Activated naive CD8-positive, alpha-beta T cell treated with anti-CD3 and anti-CD28 coated beads, Interleukin-2, amount 10 ng/mL, durations not matched to agents 7 days and 5 days (primary cell): ENCODE measurements at regions not wholly inside any gene's neighbourhood (a gene's known extent, or its start where the extent isn't known, plus 50 kb on each side); places are given as distances from the start of the nearest gene placed in this dataset.

ENCODE experiments used
- ATAC-seq: fragments of 150-1000 bp; cut with Tn5 transposase; one replicate; pipeline ENCODE4 v1.10.0; 2021; ENCODE audit warnings: low read depth, moderate library complexity
- POLR2A ChIA-PET: fragments of 350-600 bp; sonication (Branson Sonifier 250); formaldehyde crosslinking; loops from one replicate; lab custom pipeline; 2021; ENCODE audit warnings: antibody characterized with exemption; lab: Charles Lee
- DNase-seq: peaks from one replicate; pipeline ENCODE4 v3.0.0; 2021
- H3K27ac Mint-ChIP-seq: one replicate; pipeline ENCODE4 v1.8.0; 2022; ENCODE audit warnings: mild to moderate bottlenecking, mixed read lengths
- H3K27me3 Mint-ChIP-seq: one replicate; pipeline ENCODE4 v1.8.0; 2022; ENCODE audit warnings: mild to moderate bottlenecking, moderate library complexity, mixed read lengths
- H3K36me3 Mint-ChIP-seq: one replicate; pipeline ENCODE4 v1.8.0; 2021; ENCODE audit warnings: mild to moderate bottlenecking, mixed read lengths
- H3K4me1 Mint-ChIP-seq: one replicate; pipeline ENCODE4 v1.8.0; 2021; ENCODE audit warnings: mixed read lengths
- H3K4me3 Mint-ChIP-seq: one replicate; pipeline ENCODE4 v1.8.0; 2022; ENCODE audit warnings: mild to moderate bottlenecking, moderate library complexity, mixed read lengths
- H3K9me3 Mint-ChIP-seq: one replicate; pipeline ENCODE4 v1.8.0; 2021; ENCODE audit warnings: mixed read lengths

DNA sequence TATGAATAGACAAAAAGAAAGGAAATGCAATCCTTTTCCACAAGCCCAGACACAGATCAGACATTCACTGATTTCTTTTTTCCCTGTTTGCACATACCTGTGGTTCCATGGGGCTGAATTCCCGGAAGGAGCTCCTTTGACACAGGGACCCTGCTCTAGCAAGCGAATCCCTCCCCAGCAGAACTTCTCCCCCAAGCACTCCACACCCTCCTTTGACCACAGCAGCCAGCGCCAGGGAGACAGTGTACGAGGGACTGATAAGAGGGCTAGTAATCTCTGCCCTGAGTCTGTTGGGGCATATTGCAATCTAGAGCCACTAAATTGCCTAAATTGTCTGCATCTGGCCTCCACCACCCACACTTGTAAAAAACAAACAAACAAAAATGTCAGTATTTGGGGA is 83.4 kb upstream of the NTF3 start:
- Mint-ChIP-seq H3K36me3 (no peaks in the 10 kb centered on the region), H3K9me3 (no peaks in the 10 kb centered on the region), H3K27me3 (peaks cover 6% of the 10 kb centered on the region), H3K4me3 (no peak overlapping the region), H3K4me1 (no peaks in the 10 kb centered on the region), H3K27ac (no peak overlapping the region)
- ATAC-seq: no peak
- no peak for DNase-seq
- POLR2A ChIA-PET: no interaction called here

DNA sequence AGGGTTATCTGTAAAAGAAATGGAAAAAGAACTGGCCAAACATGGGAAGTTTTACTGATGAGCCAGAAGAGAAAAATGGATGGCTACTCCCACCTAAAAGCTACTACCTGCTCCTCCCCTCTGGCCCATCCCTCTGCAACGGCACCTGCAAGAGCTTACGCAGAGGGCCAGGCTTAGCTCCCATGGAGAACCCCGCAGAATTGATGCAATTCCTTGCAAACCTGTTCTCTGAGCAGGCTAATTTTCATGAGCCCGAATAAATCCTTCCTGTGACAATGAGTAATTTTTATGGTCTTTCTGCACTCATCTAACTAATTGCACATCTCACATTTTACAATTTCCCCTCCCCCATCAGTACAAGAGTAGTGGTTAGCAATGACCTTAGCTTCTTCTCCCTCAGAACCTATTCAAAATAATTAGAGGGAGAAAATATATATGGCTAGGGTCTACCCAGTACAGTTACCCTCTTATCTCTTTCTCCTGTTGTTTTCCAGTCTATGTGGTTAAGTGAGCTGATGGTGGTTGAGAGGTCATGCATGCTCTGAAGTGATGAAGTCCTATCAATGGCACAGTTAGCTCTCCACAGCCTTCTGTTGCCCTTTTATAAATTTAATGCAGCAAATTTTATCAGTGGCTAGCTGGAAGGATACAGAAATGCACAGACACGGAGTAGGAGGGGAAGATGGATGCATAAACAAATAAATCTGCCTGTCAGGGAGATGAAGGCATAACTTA is 67.7 kb upstream of the NTF3 start:
- no peak overlapping the region for H3K4me3 Mint-ChIP-seq
- H3K36me3 Mint-ChIP-seq: no peaks in the 10 kb centered on the region
- H3K27ac Mint-ChIP-seq: no peak overlapping the region
- DNase-seq (no peak), ATAC-seq (no peak)
- no peaks in the 10 kb centered on the region for H3K4me1 Mint-ChIP-seq
- POLR2A ChIA-PET: no interaction called here
- peaks cover 5% of the 10 kb centered on the region for H3K27me3 Mint-ChIP-seq
- no peaks in the 10 kb centered on the region for H3K9me3 Mint-ChIP-seq

DNA sequence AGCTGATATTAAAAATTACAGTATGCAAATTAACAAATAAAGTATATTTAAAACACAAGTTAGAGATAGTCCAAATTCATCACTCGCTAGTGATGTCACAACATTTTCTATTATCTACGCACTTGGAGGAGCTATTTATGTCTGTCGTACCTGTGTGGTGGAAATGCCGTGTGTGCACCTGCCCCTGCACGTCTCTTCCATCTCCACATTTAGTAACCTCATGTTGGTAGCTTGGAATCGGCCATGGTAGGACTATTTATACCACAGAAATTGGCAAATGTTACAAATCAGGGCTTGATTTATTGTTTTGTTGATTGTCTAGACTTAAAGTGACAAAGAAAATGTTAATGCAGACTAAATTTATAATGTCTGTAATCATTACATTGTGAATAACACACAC is 62.6 kb upstream of the NTF3 start:
- Mint-ChIP-seq H3K27me3 (peaks cover 3% of the 10 kb centered on the region), H3K27ac (no peak overlapping the region), H3K4me1 (no peaks in the 10 kb centered on the region), H3K4me3 (no peak overlapping the region), H3K36me3 (no peaks in the 10 kb centered on the region), H3K9me3 (no peaks in the 10 kb centered on the region)
- POLR2A ChIA-PET: no interaction called here
- DNase-seq (no peak), ATAC-seq (no peak)

DNA sequence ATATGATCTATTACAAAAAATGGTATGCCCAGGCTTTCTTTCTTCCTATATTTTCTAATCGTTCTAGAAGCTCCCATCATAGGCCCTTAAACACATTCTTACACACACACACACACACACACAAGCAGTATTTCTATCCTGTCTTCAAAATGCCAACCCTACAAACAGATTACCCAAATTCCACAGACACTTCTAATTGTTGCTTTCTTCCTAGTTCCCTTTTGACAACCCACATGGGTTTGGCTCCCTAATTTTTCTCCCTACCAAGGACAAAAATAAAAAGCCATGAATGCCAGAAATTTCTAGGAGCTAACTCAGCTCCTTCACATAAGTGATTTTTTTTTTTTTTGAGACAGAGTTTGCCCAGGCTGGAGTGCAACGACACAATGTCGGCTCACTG is 60.3 kb upstream of the NTF3 start:
- Mint-ChIP-seq H3K27ac (no peak overlapping the region), H3K36me3 (no peaks in the 10 kb centered on the region), H3K27me3 (peaks cover 3% of the 10 kb centered on the region), H3K9me3 (no peaks in the 10 kb centered on the region), H3K4me3 (no peak overlapping the region), H3K4me1 (no peaks in the 10 kb centered on the region)
- DNase-seq: no peak
- no peak for ATAC-seq
- POLR2A ChIA-PET: no interaction called here

DNA sequence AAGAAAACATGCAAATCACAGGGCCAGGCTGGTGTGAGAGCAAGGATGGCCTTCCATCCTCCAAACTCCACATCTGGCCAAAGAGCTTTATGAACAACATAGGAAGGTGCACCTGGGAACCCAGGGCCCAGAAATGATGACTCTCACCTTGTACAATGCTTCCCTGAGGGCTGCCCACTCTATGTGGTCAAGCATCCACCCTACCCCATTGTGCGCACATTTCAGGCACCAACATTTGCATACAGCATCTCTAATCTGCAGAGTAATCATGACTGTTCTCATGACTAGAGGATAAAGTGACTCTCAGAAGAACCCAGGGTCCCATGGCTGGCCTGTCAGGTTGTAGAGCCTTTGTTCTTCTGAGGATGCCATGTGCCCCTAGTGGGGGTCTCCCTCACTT is 57.2 kb upstream of the NTF3 start:
- no peak overlapping the region for H3K27ac Mint-ChIP-seq
- DNase-seq: no peak
- POLR2A ChIA-PET: no interaction called here
- no peak overlapping the region for H3K4me3 Mint-ChIP-seq
- peaks cover 3% of the 10 kb centered on the region for H3K27me3 Mint-ChIP-seq
- no peaks in the 10 kb centered on the region for H3K4me1 Mint-ChIP-seq
- H3K36me3 Mint-ChIP-seq: no peaks in the 10 kb centered on the region
- H3K9me3 Mint-ChIP-seq: no peaks in the 10 kb centered on the region
- no peak for ATAC-seq

DNA sequence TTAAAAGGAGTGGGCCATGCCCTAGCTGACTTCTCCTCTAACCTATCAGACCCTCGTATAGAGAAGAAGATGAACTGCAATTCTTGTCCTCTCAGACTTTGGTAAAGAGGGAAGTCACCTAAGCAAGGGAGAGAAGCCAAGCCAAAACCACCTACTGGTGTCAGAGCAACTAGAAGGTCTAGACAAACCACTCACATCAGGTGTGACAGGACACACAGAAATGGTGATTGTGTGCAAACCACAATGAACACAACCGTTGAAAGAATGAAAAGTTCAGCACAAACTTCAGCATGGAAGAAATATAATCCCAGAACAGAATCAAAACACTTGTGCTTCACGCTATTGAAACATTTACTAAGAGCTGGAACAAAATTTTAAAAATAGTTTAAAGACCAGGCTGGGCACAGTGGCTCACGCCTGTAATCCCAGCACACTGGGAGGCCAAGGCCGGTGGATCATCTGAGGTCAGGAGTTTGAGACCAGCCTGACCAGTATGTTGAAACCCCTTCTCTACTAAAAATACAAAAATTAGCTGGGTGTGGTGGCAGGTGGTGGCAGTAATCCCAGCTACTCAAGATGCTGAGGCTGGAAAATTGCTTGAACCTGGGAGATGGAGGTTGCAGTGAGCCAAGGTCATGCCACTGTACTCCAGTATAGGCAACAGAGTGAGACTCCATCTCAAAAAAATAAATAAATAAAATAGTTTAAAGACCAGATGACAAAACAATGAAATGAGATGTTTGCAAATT is 56.2 kb upstream of the NTF3 start:
- Mint-ChIP-seq H3K27ac (no peak overlapping the region), H3K36me3 (no peaks in the 10 kb centered on the region), H3K4me1 (no peaks in the 10 kb centered on the region), H3K9me3 (no peaks in the 10 kb centered on the region), H3K4me3 (no peak overlapping the region), H3K27me3 (peaks cover 3% of the 10 kb centered on the region)
- no peak for ATAC-seq
- no peak for DNase-seq
- POLR2A ChIA-PET: no interaction called here

DNA sequence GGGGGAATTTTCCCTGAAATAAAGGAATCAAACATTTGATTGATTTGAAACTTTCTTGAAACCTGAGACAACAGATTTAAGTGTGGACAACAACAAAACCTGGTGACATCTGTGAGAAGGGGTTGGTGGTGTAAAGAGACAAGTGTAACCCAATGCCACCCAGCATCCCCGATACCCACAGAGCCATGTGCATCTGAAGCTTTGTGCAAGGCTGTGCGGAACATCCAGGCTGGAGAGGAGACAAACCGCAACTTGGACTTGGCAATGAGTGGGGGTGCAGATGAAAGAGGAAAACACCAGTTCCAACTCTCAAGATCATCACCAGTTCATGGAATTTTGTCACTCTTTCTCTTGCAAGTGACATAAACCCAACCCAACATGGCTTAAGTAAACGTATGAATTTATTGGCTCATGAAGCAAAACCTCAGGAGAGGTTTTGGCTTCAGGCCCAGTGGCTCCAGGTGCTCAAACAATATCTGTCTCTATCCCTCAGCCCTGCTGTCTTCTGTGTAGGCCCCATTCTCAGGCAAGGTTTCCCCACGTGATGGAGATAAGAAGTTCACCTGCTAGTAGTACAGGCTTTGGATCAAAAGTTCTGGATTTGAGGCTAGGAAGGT is 55.2 kb upstream of the NTF3 start:
- Mint-ChIP-seq H3K27me3 (no peaks in the 10 kb centered on the region), H3K4me1 (no peaks in the 10 kb centered on the region), H3K36me3 (no peaks in the 10 kb centered on the region), H3K27ac (no peak overlapping the region), H3K4me3 (no peak overlapping the region), H3K9me3 (no peaks in the 10 kb centered on the region)
- POLR2A ChIA-PET: no interaction called here
- no peak for ATAC-seq
- no peak for DNase-seq

DNA sequence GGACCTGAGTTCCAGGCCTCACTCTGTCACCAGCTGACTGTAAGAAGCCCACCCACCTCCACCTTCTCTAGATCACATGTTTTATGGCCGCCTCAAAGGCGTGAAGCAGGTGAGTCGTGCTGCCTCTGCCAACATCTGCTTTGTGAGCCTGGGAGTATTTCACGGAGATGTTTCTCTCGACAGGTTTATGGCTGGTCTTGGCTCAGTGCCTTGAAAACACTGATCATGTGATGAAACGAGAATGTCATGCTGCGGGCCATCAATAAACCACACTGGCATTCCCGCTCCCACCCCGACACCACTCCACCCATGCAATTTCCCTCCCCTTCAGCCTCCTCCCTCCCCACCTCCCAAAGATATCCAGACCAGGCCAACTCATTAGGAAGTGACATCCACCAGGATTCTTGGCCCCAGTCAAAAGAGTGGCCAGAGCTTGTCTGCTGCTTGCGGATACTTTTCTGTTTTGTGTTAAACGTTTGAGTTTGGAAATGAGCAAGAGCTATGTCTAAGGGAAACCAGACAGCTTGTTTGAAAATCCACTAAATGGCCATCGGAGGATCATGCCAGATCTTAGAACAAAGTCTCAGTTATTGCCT is 53.8 kb upstream of the NTF3 start:
- Mint-ChIP-seq H3K4me1 (no peaks in the 10 kb centered on the region), H3K27me3 (no peaks in the 10 kb centered on the region), H3K36me3 (no peaks in the 10 kb centered on the region), H3K9me3 (no peaks in the 10 kb centered on the region), H3K27ac (no peak overlapping the region), H3K4me3 (no peak overlapping the region)
- ATAC-seq (no peak), DNase-seq (no peak)
- POLR2A ChIA-PET: no interaction called here

DNA sequence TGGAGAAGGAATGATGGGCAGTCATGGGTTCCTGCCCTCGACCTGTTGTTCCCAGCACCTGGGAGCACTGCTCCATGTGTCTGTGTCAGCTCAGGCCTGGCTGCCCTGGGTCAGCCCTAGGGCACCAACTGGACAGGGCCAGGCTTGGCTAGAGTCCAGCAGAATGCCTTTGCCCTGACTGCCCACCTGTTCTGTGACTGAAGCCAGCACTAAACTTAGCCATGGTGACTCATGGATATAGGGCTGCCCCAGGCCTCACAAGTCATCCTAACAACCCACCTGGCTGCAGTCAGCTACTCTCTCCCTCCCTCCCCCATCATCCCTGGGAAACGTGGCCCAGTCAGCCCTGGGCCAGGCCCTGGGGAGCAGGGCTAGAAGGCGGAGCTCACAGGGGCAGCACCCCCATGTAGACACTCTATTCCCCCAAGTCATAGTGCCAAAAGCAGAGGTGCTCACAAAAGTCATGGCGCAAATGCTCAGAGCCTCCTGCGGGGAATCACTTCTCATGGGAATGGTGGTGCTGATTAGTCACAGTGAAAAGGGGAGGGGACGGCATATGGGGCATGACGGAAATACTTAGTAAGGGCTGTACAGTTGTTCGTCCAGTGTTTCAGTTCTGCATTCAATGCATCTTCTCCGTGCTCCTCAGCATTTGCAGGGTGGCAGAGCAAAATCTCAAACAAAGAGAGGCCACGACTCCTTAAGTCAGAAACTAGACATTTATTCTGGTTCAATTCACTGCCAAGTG is 52.0 kb upstream of the NTF3 start:
- ATAC-seq: no peak
- POLR2A ChIA-PET: no interaction called here
- no peak for DNase-seq
- Mint-ChIP-seq H3K4me3 (no peak overlapping the region), H3K27me3 (peaks cover 5% of the 10 kb centered on the region), H3K36me3 (no peaks in the 10 kb centered on the region), H3K27ac (no peak overlapping the region), H3K4me1 (no peaks in the 10 kb centered on the region), H3K9me3 (no peaks in the 10 kb centered on the region)
